T-cell (primary cell): ENCODE measurements at regions not wholly inside any gene's neighbourhood (a gene's known extent, or its start where the extent isn't known, plus 50 kb on each side); places are given as distances from the start of the nearest gene placed in this dataset.

Source experiments
- ATAC-seq, 4 experiments: fragments of 200-7000 bp in 3 of 4; fragments of 150-1000 bp in 1 of 4; cut with Tn5 transposase; replicated peaks in 1 of 4; 1 replicate in 3 of 4; 2 replicates in 1 of 4; pipeline ENCODE4 v1.10.0; 2021; ENCODE audit warnings: moderate library complexity in 3 of 4, mild to moderate bottlenecking in 2 of 4, moderate number of reproducible peaks in 1 of 4
- CTCF ChIA-PET, 2 donors: fragments of 300-600 bp; sonication (Branson Sonifier 250); formaldehyde crosslinking; loops; one replicate each; lab custom pipeline; 2022; ENCODE audit warnings: antibody characterized with exemption in 2 of 2; lab: Charles Lee
- POLR2A ChIA-PET, 2 donors: fragments of 300-600 bp; sonication (Branson Sonifier 250); formaldehyde crosslinking; loops; one replicate each; lab custom pipeline; 2022; ENCODE audit warnings: antibody characterized with exemption in 2 of 2; lab: Charles Lee
- DNase-seq, 35 experiments: peaks; one replicate each; pipeline versions ENCODE4 v3.0.0 to v3.0.0-alpha.2; 2013 to 2023
- H3K27ac ChIP-seq: one replicate; pipeline ENCODE4 v1.5.1; 2013; ENCODE audit warnings: low read length
- H3K27me3 ChIP-seq, 2 experiments: replicated peaks in 1 of 2; 1 replicate in 1 of 2; 2 replicates in 1 of 2; pipeline versions ENCODE4 v1.6.1 to v1.7.0; 2013; ENCODE audit warnings: low read length in 1 of 2, mixed read lengths in 1 of 2; ENCODE audit not compliant: control insufficient read depth in 2 of 2, insufficient read depth in 2 of 2; ENCODE audit errors: extremely low read depth in 1 of 2
- H3K36me3 ChIP-seq, 2 donors: 1 replicate in 1 of 2; 2 replicates in 1 of 2; pipeline versions ENCODE4 v1.6.1 to v1.7.0; 2013; ENCODE audit warnings: low read length in 1 of 2; ENCODE audit not compliant: control insufficient read depth in 2 of 2, insufficient read depth in 1 of 2; ENCODE audit errors: extremely low read depth in 1 of 2
- H3K4me1 ChIP-seq, 2 experiments: 1 replicate in 1 of 2; 2 replicates in 1 of 2; pipeline versions ENCODE4 v1.6.1 to v1.7.0; 2013; ENCODE audit warnings: low read length in 2 of 2, mixed read lengths in 1 of 2; ENCODE audit not compliant: insufficient read depth in 2 of 2, control insufficient read depth in 1 of 2; ENCODE audit errors: extremely low read depth in 1 of 2
- H3K4me3 ChIP-seq, 2 donors: 1 replicate in 1 of 2; 2 replicates in 1 of 2; pipeline versions ENCODE4 v1.5.1 to v1.7.0; 2013; ENCODE audit warnings: mild to moderate bottlenecking in 2 of 2, low read length in 1 of 2, moderate library complexity in 1 of 2; ENCODE audit not compliant: control insufficient read depth in 1 of 2; ENCODE audit errors: extremely low read depth in 1 of 2
- H3K9me3 ChIP-seq: 2 replicates; pipeline ENCODE4 v1.7.0; 2013
- H3K27ac Mint-ChIP-seq, 2 donors: one replicate each; pipeline ENCODE4 v1.8.0; 2020 to 2021; ENCODE audit warnings: mild to moderate bottlenecking in 2 of 2, mixed read lengths in 2 of 2
- H3K27me3 Mint-ChIP-seq, 2 donors: one replicate each; pipeline ENCODE4 v1.8.0; 2021 to 2022; ENCODE audit warnings: mixed read lengths in 2 of 2
- H3K36me3 Mint-ChIP-seq: one replicate; pipeline ENCODE4 v1.8.0; 2021; ENCODE audit warnings: mixed read lengths
- H3K4me1 Mint-ChIP-seq, 3 donors: one replicate each; pipeline ENCODE4 v1.8.0; 2020 to 2022; ENCODE audit warnings: mixed read lengths in 3 of 3, mild to moderate bottlenecking in 1 of 3
- H3K4me3 Mint-ChIP-seq, 3 donors: one replicate each; pipeline ENCODE4 v1.8.0; 2020 to 2022; ENCODE audit warnings: mild to moderate bottlenecking in 3 of 3, mixed read lengths in 3 of 3, moderate library complexity in 3 of 3
- H3K9me3 Mint-ChIP-seq, 3 donors: one replicate each; pipeline ENCODE4 v1.8.0; 2020 to 2022; ENCODE audit warnings: mixed read lengths in 3 of 3
- WGBS: methylation state at CpG from one replicate; pipeline ENCODE4 v1.1.5; 2013; ENCODE audit warnings: missing lambda C conversion rate; ENCODE audit not compliant: insufficient coverage; 5-methylcytosine and 5-hydroxymethylcytosine counted together

- ChIA-PET CTCF (no interaction called here), POLR2A (no interaction called here)
- Histone ChIP-seq H3K9me3 (no peaks in the 10 kb centered on the region), H3K4me3 (no peak overlapping the region), H3K27me3 (no peaks in the 10 kb centered on the region), H3K4me1 (no peaks in the 10 kb centered on the region), H3K36me3 (no peaks in the 10 kb centered on the region), H3K27ac (no peak overlapping the region)
- H3K27ac Mint-ChIP-seq = no peak overlapping the region
- H3K9me3 Mint-ChIP-seq = peaks cover 13 to 24% (median 20%) of the 10 kb centered on the region in 3 donors
- H3K27me3 Mint-ChIP-seq = no peaks in the 10 kb centered on the region
- no peaks in the 10 kb centered on the region for H3K4me1 Mint-ChIP-seq
- DNase-seq (no peak), ATAC-seq (no peak)
- H3K36me3 Mint-ChIP-seq = no peaks in the 10 kb centered on the region
- WGBS = no CpG with 5 or more reads among the region's 2 CpGs
- H3K4me3 Mint-ChIP-seq = no peak overlapping the region
Measured at GRCh38 chr4:58935332-58935731, 1825.1 kb upstream of the IGFBP7 start.

- H3K36me3 ChIP-seq = no peaks in the 10 kb centered on the region
- H3K27ac Mint-ChIP-seq = no peak overlapping the region
- H3K9me3 Mint-ChIP-seq = peaks cover 8 to 23% (median 15%) of the 10 kb centered on the region in 3 donors
- H3K27ac ChIP-seq = no peak overlapping the region
- no peak overlapping the region for H3K4me3 ChIP-seq
- no peaks in the 10 kb centered on the region for H3K9me3 ChIP-seq
- ChIA-PET POLR2A (no interaction called here), CTCF (no interaction called here)
- WGBS = no CpG with 5 or more reads among the region's 1 CpG
- DNase-seq (no peak), ATAC-seq (no peak)
- no peaks in the 10 kb centered on the region for H3K36me3 Mint-ChIP-seq
- no peaks in the 10 kb centered on the region for H3K27me3 Mint-ChIP-seq
- H3K4me3 Mint-ChIP-seq = no peak overlapping the region
- H3K4me1 ChIP-seq = no peaks in the 10 kb centered on the region
- H3K27me3 ChIP-seq = no peaks in the 10 kb centered on the region
- H3K4me1 Mint-ChIP-seq = no peaks in the 10 kb centered on the region
Measured at GRCh38 chr4:58936436-58936835, 1826.3 kb upstream of the IGFBP7 start.

- DNase-seq (no peak), ATAC-seq (no peak)
- Mint-ChIP-seq H3K27ac (no peak overlapping the region), H3K4me1 (no peaks in the 10 kb centered on the region), H3K9me3 (peaks cover 6 to 28% (median 14%) of the 10 kb centered on the region in 3 donors), H3K27me3 (no peaks in the 10 kb centered on the region), H3K36me3 (no peaks in the 10 kb centered on the region), H3K4me3 (no peak overlapping the region)
- WGBS = 30% methylated on average over 2 of the region's 3 CpGs
- POLR2A ChIA-PET = no interaction called here
- H3K27me3 ChIP-seq = no peaks in the 10 kb centered on the region
- no peaks in the 10 kb centered on the region for H3K9me3 ChIP-seq
- H3K27ac ChIP-seq = no peak overlapping the region
- H3K4me3 ChIP-seq = no peak overlapping the region
- H3K4me1 ChIP-seq = no peaks in the 10 kb centered on the region
- no peaks in the 10 kb centered on the region for H3K36me3 ChIP-seq
- CTCF ChIA-PET = no interaction called here
Measured at GRCh38 chr4:58940167-58940566, 1830.0 kb upstream of the IGFBP7 start.

- Mint-ChIP-seq H3K9me3 (peaks cover 6 to 29% (median 14%) of the 10 kb centered on the region in 3 donors), H3K4me1 (no peaks in the 10 kb centered on the region), H3K4me3 (no peak overlapping the region), H3K36me3 (no peaks in the 10 kb centered on the region), H3K27me3 (no peaks in the 10 kb centered on the region), H3K27ac (no peak overlapping the region)
- DNase-seq (no peak), ATAC-seq (no peak)
- no peaks in the 10 kb centered on the region for H3K36me3 ChIP-seq
- H3K27me3 ChIP-seq = no peaks in the 10 kb centered on the region
- no peaks in the 10 kb centered on the region for H3K9me3 ChIP-seq
- whole genome bisulfite sequencing = no CpG with 5 or more reads among the region's 1 CpG
- H3K4me1 ChIP-seq = no peaks in the 10 kb centered on the region
- CTCF ChIA-PET = no interaction called here
- H3K4me3 ChIP-seq = no peak overlapping the region
- POLR2A ChIA-PET = no interaction called here
- no peak overlapping the region for H3K27ac ChIP-seq
Measured at GRCh38 chr4:58941286-58941685, 1831.1 kb upstream of the IGFBP7 start.

- Histone ChIP-seq H3K36me3 (no peaks in the 10 kb centered on the region), H3K4me3 (no peak overlapping the region), H3K27me3 (no peaks in the 10 kb centered on the region), H3K27ac (no peak overlapping the region), H3K4me1 (no peaks in the 10 kb centered on the region), H3K9me3 (no peaks in the 10 kb centered on the region)
- Mint-ChIP-seq H3K27ac (no peak overlapping the region), H3K9me3 (peaks cover 13 to 27% (median 21%) of the 10 kb centered on the region in 3 donors), H3K36me3 (no peaks in the 10 kb centered on the region), H3K4me1 (no peaks in the 10 kb centered on the region), H3K4me3 (no peak overlapping the region), H3K27me3 (no peaks in the 10 kb centered on the region)
- ATAC-seq (no peak), DNase-seq (no peak)
- ChIA-PET POLR2A (no interaction called here), CTCF (no interaction called here)
- WGBS = no CpG with 5 or more reads among the region's 2 CpGs
Measured at GRCh38 chr4:58953575-58953974, 1843.4 kb upstream of the IGFBP7 start.

GRCh38 chr4:58957711-58958110 lies 1847.5 kb upstream of the IGFBP7 start:
- WGBS = 100% methylated on average over 2 of the region's 4 CpGs
- no peak for DNase-seq
- Mint-ChIP-seq H3K9me3 (peaks cover 20 to 28% (median 22%) of the 10 kb centered on the region in 3 donors), H3K36me3 (no peaks in the 10 kb centered on the region), H3K27me3 (no peaks in the 10 kb centered on the region), H3K27ac (no peak overlapping the region), H3K4me3 (no peak overlapping the region), H3K4me1 (no peaks in the 10 kb centered on the region)
- Histone ChIP-seq H3K27me3 (no peaks in the 10 kb centered on the region), H3K27ac (no peak overlapping the region), H3K4me1 (no peaks in the 10 kb centered on the region), H3K4me3 (no peak overlapping the region), H3K9me3 (no peaks in the 10 kb centered on the region), H3K36me3 (no peaks in the 10 kb centered on the region)
- ATAC-seq = no peak
- ChIA-PET POLR2A (no interaction called here), CTCF (no interaction called here)

- CTCF ChIA-PET = no interaction called here
- Mint-ChIP-seq H3K4me3 (no peak overlapping the region), H3K36me3 (no peaks in the 10 kb centered on the region), H3K9me3 (peaks cover 12 to 26% (median 16%) of the 10 kb centered on the region in 3 donors), H3K27ac (no peak overlapping the region), H3K27me3 (no peaks in the 10 kb centered on the region), H3K4me1 (no peaks in the 10 kb centered on the region)
- ATAC-seq (no peak), DNase-seq (no peak)
- Histone ChIP-seq H3K27ac (no peak overlapping the region), H3K27me3 (no peaks in the 10 kb centered on the region), H3K4me3 (no peak overlapping the region), H3K4me1 (no peaks in the 10 kb centered on the region), H3K9me3 (no peaks in the 10 kb centered on the region), H3K36me3 (no peaks in the 10 kb centered on the region)
- no CpG with 5 or more reads among the region's 2 CpGs for WGBS
- POLR2A ChIA-PET = no interaction called here
Measured at GRCh38 chr4:58961283-58961682, 1851.1 kb upstream of the IGFBP7 start.
